A172 (cell line): ENCODE measurements at regions not wholly inside any gene's neighbourhood (a gene's known extent, or its start where the extent isn't known, plus 50 kb on each side); places are given as distances from the start of the nearest gene placed in this dataset.
A peak's percentile ranks its signal among the peaks of the same experiment; 100 is the strongest.
"Not testable (repeated sequence)": the region's sequence is repeated elsewhere in the genome, so short reads cannot be mapped to it uniquely, and the experiment has no call there.

ENCODE experiments used
- DNase-seq: peaks from one replicate; pipeline ENCODE4 v3.0.0-alpha.2; 2015; ENCODE audit warnings: low spot score

- not testable (repeated sequence) for DNase-seq
Observed at GRCh38 chr10:35263827-35264226, 72.5 kb upstream of the CCNY start.

GRCh38 chr10:35264636-35265035 is 71.7 kb upstream of the CCNY start:
- DNase-seq = not testable (repeated sequence)

GRCh38 chr10:35265435-35265834 is 70.9 kb upstream of the CCNY start:
- no peak for DNase-seq

- DNase-seq = no peak
Observed at GRCh38 chr10:35268323-35268722, 68.0 kb upstream of the CCNY start.

GRCh38 chr10:35268791-35269257 is 67.5 kb upstream of the CCNY start:
- DNase-seq = peak; percentile 83

GRCh38 chr10:35270100-35270499 is 66.2 kb upstream of the CCNY start:
- peak; percentile 45 for DNase-seq

- DNase-seq = peak; percentile 31
Observed at GRCh38 chr10:35271086-35271858, 65.0 kb upstream of the CCNY start.

GRCh38 chr10:35271859-35272165 is 64.5 kb upstream of the CCNY start:
- not testable (repeated sequence) for DNase-seq

- not testable (repeated sequence) for DNase-seq
Observed at GRCh38 chr10:35272401-35272800, 63.9 kb upstream of the CCNY start.

GRCh38 chr10:35273994-35274393 is 62.3 kb upstream of the CCNY start:
- not testable (repeated sequence) for DNase-seq

- DNase-seq = no peak
Observed at GRCh38 chr10:35274498-35275060, 61.7 kb upstream of the CCNY start.

GRCh38 chr10:35276889-35277288 is 59.4 kb upstream of the CCNY start:
- DNase-seq = no peak

GRCh38 chr10:35280246-35280645 is 56.1 kb upstream of the CCNY start:
- not testable (repeated sequence) for DNase-seq
